Thoracic aorta (tissue), 2 donors: ENCODE measurements at regions not wholly inside any gene's neighbourhood (a gene's known extent, or its start where the extent isn't known, plus 50 kb on each side); places are given as distances from the start of the nearest gene placed in this dataset.

Experiments used
- ATAC-seq: fragments of 150-250 bp; one replicate; pipeline ENCODE4 v1.8.0; 2017; ENCODE audit warnings: low read depth; ENCODE audit not compliant: insufficient number of reproducible peaks, low FRiP score
- DNase-seq: peaks from one replicate; pipeline ENCODE4 v3.0.0-alpha.2; 2020; ENCODE audit warnings: low spot score
- H3K27ac ChIP-seq, 2 donors: fragments of 200-600 bp; sonication (generic); 1 replicate in 1 of 2; 2 replicates in 1 of 2; pipeline ENCODE4 v1.5.1; 2016; ENCODE audit warnings: mild to moderate bottlenecking in 2 of 2, moderate library complexity in 2 of 2
- H3K27me3 ChIP-seq: fragments of 200-600 bp; sonication (generic); replicated peaks from 2 replicates; pipeline ENCODE4 v1.6.0; 2016; ENCODE audit warnings: mild to moderate bottlenecking; ENCODE audit not compliant: insufficient read depth
- H3K36me3 ChIP-seq: fragments of 200-600 bp; sonication (generic); one replicate; pipeline ENCODE4 v1.5.1; 2016
- H3K4me1 ChIP-seq, 2 donors: fragments of 200-600 bp; sonication (generic); 1 replicate in 1 of 2; 2 replicates in 1 of 2; pipeline versions ENCODE4 v1.5.1 to v1.6.0; 2016; ENCODE audit warnings: low read depth in 2 of 2, mild to moderate bottlenecking in 1 of 2; ENCODE audit not compliant: control insufficient read depth in 1 of 2
- H3K4me3 ChIP-seq: fragments of 200-600 bp; sonication (generic); 2 replicates; pipeline ENCODE4 v1.5.1; 2016; ENCODE audit warnings: mild to moderate bottlenecking
- H3K9me3 ChIP-seq: fragments of 200-600 bp; sonication (generic); 2 replicates; pipeline ENCODE4 v1.5.1; 2016
- TF ChIP-seq, protein P1 (sequence below): fragments of 200-600 bp; sonication (generic); IDR thresholded peaks from one replicate; pipeline ENCODE4 v1.5.1; 2019; ENCODE audit warnings: antibody characterized with exemption

GRCh38 chr6:14997507-14997906 lies 248.4 kb upstream of the JARID2 start:
- no peak for ATAC-seq
- TF ChIP-seq, protein P1, sequence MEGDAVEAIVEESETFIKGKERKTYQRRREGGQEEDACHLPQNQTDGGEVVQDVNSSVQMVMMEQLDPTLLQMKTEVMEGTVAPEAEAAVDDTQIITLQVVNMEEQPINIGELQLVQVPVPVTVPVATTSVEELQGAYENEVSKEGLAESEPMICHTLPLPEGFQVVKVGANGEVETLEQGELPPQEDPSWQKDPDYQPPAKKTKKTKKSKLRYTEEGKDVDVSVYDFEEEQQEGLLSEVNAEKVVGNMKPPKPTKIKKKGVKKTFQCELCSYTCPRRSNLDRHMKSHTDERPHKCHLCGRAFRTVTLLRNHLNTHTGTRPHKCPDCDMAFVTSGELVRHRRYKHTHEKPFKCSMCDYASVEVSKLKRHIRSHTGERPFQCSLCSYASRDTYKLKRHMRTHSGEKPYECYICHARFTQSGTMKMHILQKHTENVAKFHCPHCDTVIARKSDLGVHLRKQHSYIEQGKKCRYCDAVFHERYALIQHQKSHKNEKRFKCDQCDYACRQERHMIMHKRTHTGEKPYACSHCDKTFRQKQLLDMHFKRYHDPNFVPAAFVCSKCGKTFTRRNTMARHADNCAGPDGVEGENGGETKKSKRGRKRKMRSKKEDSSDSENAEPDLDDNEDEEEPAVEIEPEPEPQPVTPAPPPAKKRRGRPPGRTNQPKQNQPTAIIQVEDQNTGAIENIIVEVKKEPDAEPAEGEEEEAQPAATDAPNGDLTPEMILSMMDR, result no peak
- Histone ChIP-seq H3K27ac (no peak overlapping the region), H3K4me3 (no peak overlapping the region), H3K27me3 (no peaks in the 10 kb centered on the region), H3K36me3 (no peaks in the 10 kb centered on the region), H3K4me1 (no peaks in the 10 kb centered on the region), H3K9me3 (no peaks in the 10 kb centered on the region)
- no peak for DNase-seq

GRCh38 chr6:14999106-14999505 lies 246.8 kb upstream of the JARID2 start:
- TF ChIP-seq, protein P1, result no peak

GRCh38 chr6:15001326-15001910 lies 244.5 kb upstream of the JARID2 start:
- no peaks in the 10 kb centered on the region for H3K36me3 ChIP-seq
- no peaks in the 10 kb centered on the region for H3K9me3 ChIP-seq
- TF ChIP-seq, protein P1, result no peak
- H3K27me3 ChIP-seq, result no peaks in the 10 kb centered on the region
- no peaks in the 10 kb centered on the region for H3K4me1 ChIP-seq
- DNase-seq (no peak), ATAC-seq (no peak)
- H3K4me3 ChIP-seq, result no peak overlapping the region
- H3K27ac ChIP-seq, result no peak overlapping the region

More at GRCh38 chr6:14999106-14999505, 246.8 kb upstream of the JARID2 start:
- Histone ChIP-seq H3K27me3 (no peaks in the 10 kb centered on the region), H3K4me3 (no peak overlapping the region), H3K27ac (no peak overlapping the region), H3K9me3 (no peaks in the 10 kb centered on the region), H3K4me1 (no peaks in the 10 kb centered on the region), H3K36me3 (no peaks in the 10 kb centered on the region)
- ATAC-seq (no peak), DNase-seq (no peak)

- Histone ChIP-seq H3K36me3 (no peaks in the 10 kb centered on the region), H3K9me3 (no peaks in the 10 kb centered on the region), H3K4me1 (no peaks in the 10 kb centered on the region), H3K27ac (no peak overlapping the region), H3K27me3 (no peaks in the 10 kb centered on the region), H3K4me3 (no peak overlapping the region)
- no peak for DNase-seq
- no peak for ATAC-seq
- TF ChIP-seq, protein P1, result no peak
These were observed 237.6 kb upstream of the JARID2 start for GRCh38 chr6:15008269-15008668.

DNA sequence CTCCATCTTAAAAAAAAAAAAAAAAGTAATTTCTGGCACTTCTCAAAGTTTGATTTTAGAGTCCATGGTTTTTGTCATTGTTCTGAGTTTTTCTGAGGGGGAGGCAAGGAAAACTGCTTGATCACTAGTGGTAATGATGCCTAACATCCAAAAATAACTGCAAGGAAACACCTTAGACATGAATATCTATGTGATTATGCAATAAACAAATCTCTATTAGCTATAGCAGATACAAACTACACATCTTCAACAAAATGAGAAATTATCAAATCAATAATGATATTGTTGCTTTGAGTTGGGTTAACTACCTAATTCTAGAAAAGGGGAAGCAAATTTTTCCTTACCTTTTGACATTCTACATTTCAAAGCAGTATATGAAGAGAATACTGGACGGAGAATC lies 230.9 kb upstream of the JARID2 start:
- ATAC-seq (no peak), DNase-seq (no peak)
- Histone ChIP-seq H3K4me3 (no peak overlapping the region), H3K9me3 (no peaks in the 10 kb centered on the region), H3K36me3 (no peaks in the 10 kb centered on the region), H3K27me3 (no peaks in the 10 kb centered on the region), H3K4me1 (no peaks in the 10 kb centered on the region), H3K27ac (no peak overlapping the region)
- TF ChIP-seq, protein P1, result no peak
